MM.1S (cell line): ENCODE measurements at regions not wholly inside any gene's neighbourhood (a gene's known extent, or its start where the extent isn't known, plus 50 kb on each side); places are given as distances from the start of the nearest gene placed in this dataset.

Experiments used
- DNase-seq: peaks from one replicate; pipeline ENCODE4 v3.0.0-alpha.2; 2015
- H2AFZ ChIP-seq: fragments of 300-600 bp; sonication (generic); 2 replicates; pipeline ENCODE4 v1.6.0; 2016; ENCODE audit warnings: antibody characterized with exemption, low read length
- H3F3A ChIP-seq: fragments of 300-600 bp; sonication (generic); 2 replicates; pipeline ENCODE4 v1.6.1; 2016; ENCODE audit warnings: mild to moderate bottlenecking, antibody characterized with exemption, low read length, moderate library complexity, mixed read lengths; ENCODE audit not compliant: insufficient read depth
- H3K27ac ChIP-seq: fragments of 300-600 bp; sonication (generic); 2 replicates; pipeline ENCODE4 v1.5.1; 2016; ENCODE audit warnings: mild to moderate bottlenecking, low read length
- H3K27me3 ChIP-seq: fragments of 300-600 bp; sonication (generic); replicated peaks from 2 replicates; pipeline ENCODE4 v1.6.0; 2016; ENCODE audit warnings: low read length; ENCODE audit not compliant: insufficient read depth
- H3K36me3 ChIP-seq: fragments of 300-600 bp; sonication (generic); replicated peaks from 2 replicates; pipeline ENCODE4 v1.6.1; 2016; ENCODE audit warnings: mild to moderate bottlenecking, low read length, mixed read lengths; ENCODE audit not compliant: insufficient read depth
- H3K4me1 ChIP-seq: fragments of 300-600 bp; sonication (generic); 2 replicates; pipeline ENCODE4 v1.6.1; 2016; ENCODE audit warnings: low read length, mixed read lengths
- H3K4me2 ChIP-seq: fragments of 300-600 bp; sonication (generic); 2 replicates; pipeline ENCODE4 v1.6.0; 2016; ENCODE audit warnings: low read depth, low read length
- H3K4me3 ChIP-seq: fragments of 300-600 bp; sonication (generic); 2 replicates; pipeline ENCODE4 v1.5.1; 2016; ENCODE audit warnings: low read length, mixed read lengths
- H3K79me2 ChIP-seq: fragments of 300-600 bp; sonication (generic); 2 replicates; pipeline ENCODE4 v1.6.1; 2016; ENCODE audit warnings: mixed run types, low read length, mixed read lengths
- H3K9ac ChIP-seq: fragments of 300-600 bp; sonication (generic); 2 replicates; pipeline ENCODE4 v1.6.1; 2016; ENCODE audit warnings: low read length, mixed read lengths
- H3K9me2 ChIP-seq: fragments of 300-600 bp; sonication (generic); replicated peaks from 2 replicates; pipeline ENCODE4 v1.6.1; 2016; ENCODE audit warnings: mild to moderate bottlenecking, low read length, mixed read lengths; ENCODE audit not compliant: insufficient read depth
- H3K9me3 ChIP-seq: fragments of 300-600 bp; sonication (generic); replicated peaks from 2 replicates; pipeline ENCODE4 v1.6.1; 2016; ENCODE audit warnings: mild to moderate bottlenecking, low read length, mixed read lengths; ENCODE audit not compliant: insufficient read depth
- H4K20me1 ChIP-seq: fragments of 300-600 bp; sonication (generic); 2 replicates; pipeline ENCODE4 v1.6.1; 2016; ENCODE audit warnings: mild to moderate bottlenecking, low read length, moderate library complexity, mixed read lengths; ENCODE audit not compliant: insufficient read depth
- CTCF ChIP-seq: fragments of 300-600 bp; sonication (generic); IDR thresholded peaks from 2 replicates; pipeline ENCODE4 v1.5.1; 2016; ENCODE audit warnings: antibody characterized with exemption, low read length, mixed read lengths
- EZH2 ChIP-seq: fragments of 300-600 bp; sonication (generic); optimal IDR thresholded peaks from 2 replicates; pipeline ENCODE3; 2017; ENCODE audit warnings: low read depth, mild to moderate bottlenecking, antibody characterized with exemption, low read length, mixed read lengths
- EZH2phosphoT487 ChIP-seq: fragments of 300-600 bp; sonication (generic); IDR thresholded peaks from 2 replicates; pipeline ENCODE4 v1.6.1; 2018; ENCODE audit warnings: antibody characterized with exemption, low read length

- Histone ChIP-seq H3K9me2 (no peaks in the 10 kb centered on the region), H3F3A (no peaks in the 10 kb centered on the region), H3K27me3 (no peaks in the 10 kb centered on the region), H3K9me3 (no peaks in the 10 kb centered on the region), H3K4me2 (no peak overlapping the region), H3K9ac (no peak overlapping the region), H3K79me2 (no peaks in the 10 kb centered on the region), H3K36me3 (no peaks in the 10 kb centered on the region), H2AFZ (no peak overlapping the region), H3K4me3 (no peak overlapping the region), H4K20me1 (no peaks in the 10 kb centered on the region), H3K4me1 (no peaks in the 10 kb centered on the region), H3K27ac (no peak overlapping the region)
- no peak for DNase-seq
- TF ChIP-seq CTCF (no peak), EZH2 (no peak), EZH2phosphoT487 (no peak)
Measured at GRCh38 chr5:167482555-167482954, 808.9 kb upstream of the WWC1 start.

- Histone ChIP-seq H3K27me3 (no peaks in the 10 kb centered on the region), H3K4me3 (no peak overlapping the region), H3K4me2 (no peak overlapping the region), H3K27ac (no peak overlapping the region), H2AFZ (no peak overlapping the region), H3K79me2 (no peaks in the 10 kb centered on the region), H3F3A (no peaks in the 10 kb centered on the region), H3K9me3 (no peaks in the 10 kb centered on the region), H3K9me2 (no peaks in the 10 kb centered on the region), H3K4me1 (no peaks in the 10 kb centered on the region), H3K9ac (no peak overlapping the region), H3K36me3 (no peaks in the 10 kb centered on the region), H4K20me1 (no peaks in the 10 kb centered on the region)
- DNase-seq = no peak
- TF ChIP-seq EZH2 (no peak), EZH2phosphoT487 (no peak), CTCF (no peak)
Measured at GRCh38 chr5:167485061-167485774, 806.2 kb upstream of the WWC1 start.

- H3K4me3 ChIP-seq = no peak overlapping the region
- no peaks in the 10 kb centered on the region for H3K9me2 ChIP-seq
- no peaks in the 10 kb centered on the region for H3K27me3 ChIP-seq
- H2AFZ ChIP-seq = no peak overlapping the region
- no peak for DNase-seq
- no peak overlapping the region for H3K9ac ChIP-seq
- H3K4me1 ChIP-seq = no peaks in the 10 kb centered on the region
- TF ChIP-seq CTCF = no peak
- no peak for TF ChIP-seq EZH2
- no peak for TF ChIP-seq EZH2phosphoT487
- no peaks in the 10 kb centered on the region for H3K36me3 ChIP-seq
- H3K4me2 ChIP-seq = no peak overlapping the region
- H3K27ac ChIP-seq = no peak overlapping the region
- H3K79me2 ChIP-seq = no peaks in the 10 kb centered on the region
- H4K20me1 ChIP-seq = no peaks in the 10 kb centered on the region
- H3K9me3 ChIP-seq = no peaks in the 10 kb centered on the region
- no peaks in the 10 kb centered on the region for H3F3A ChIP-seq
Measured at GRCh38 chr5:167488371-167488770, 803.1 kb upstream of the WWC1 start.
